B cell (primary cell): ENCODE measurements at regions not wholly inside any gene's neighbourhood (a gene's known extent, or its start where the extent isn't known, plus 50 kb on each side); places are given as distances from the start of the nearest gene placed in this dataset.
"Not testable (repeated sequence)": the region's sequence is repeated elsewhere in the genome, so short reads cannot be mapped to it uniquely, and the experiment has no call there.

Source experiments
- ATAC-seq: fragments of 200-7000 bp; cut with Tn5 transposase; one replicate; pipeline ENCODE4 v1.10.0; 2021; ENCODE audit warnings: low read depth, mild to moderate bottlenecking, moderate number of reproducible peaks, moderate library complexity
- CTCF ChIA-PET: fragments of 350-600 bp; sonication (Branson Sonifier 250); formaldehyde crosslinking; loops from one replicate; lab custom pipeline; 2021; ENCODE audit warnings: antibody characterized with exemption, inconsistent platforms; lab: Charles Lee
- POLR2A ChIA-PET: fragments of 350-600 bp; sonication (Branson Sonifier 250); formaldehyde crosslinking; loops from one replicate; lab custom pipeline; 2021; ENCODE audit warnings: antibody characterized with exemption; lab: Charles Lee
- DNase-seq: peaks from one replicate; pipeline ENCODE4 v3.0.0; 2013
- H2AFZ ChIP-seq: 2 replicates; pipeline ENCODE4 v1.6.1; 2012; ENCODE audit warnings: mild to moderate bottlenecking, low read depth, low read length; ENCODE audit not compliant: insufficient read depth, poor library complexity, severe bottlenecking
- H3K27ac ChIP-seq, 2 donors: 1 replicate in 1 of 2; 2 replicates in 1 of 2; pipeline ENCODE4 v1.5.1; 2012 to 2013; ENCODE audit warnings: low read length in 2 of 2, mild to moderate bottlenecking in 2 of 2, moderate library complexity in 1 of 2
- H3K27me3 ChIP-seq, 4 experiments: fragments of 200-600 bp in 1 of 4; sonication (generic) in 1 of 4; replicated peaks in 1 of 4; 1 replicate in 2 of 4; 2 replicates in 2 of 4; pipeline versions ENCODE4 v1.6.1 to v1.7.0; 2013 to 2016; ENCODE audit warnings: low read length in 3 of 4, mild to moderate bottlenecking in 2 of 4, mixed read lengths in 1 of 4, moderate library complexity in 1 of 4; ENCODE audit not compliant: insufficient read depth in 4 of 4, control insufficient read depth in 3 of 4; ENCODE audit errors: control extremely low read depth in 1 of 4
- H3K36me3 ChIP-seq, 2 experiments: replicated peaks in 1 of 2; 1 replicate in 1 of 2; 2 replicates in 1 of 2; pipeline versions ENCODE4 v1.6.1 to v1.7.1; 2013; ENCODE audit warnings: low read length in 1 of 2; ENCODE audit not compliant: insufficient read depth in 2 of 2, control insufficient read depth in 1 of 2; ENCODE audit errors: control extremely low read depth in 1 of 2, extremely low read depth in 1 of 2
- H3K4me1 ChIP-seq, 2 donors: fragments of 200-600 bp in 1 of 2; sonication (generic) in 1 of 2; 1 replicate in 1 of 2; 2 replicates in 1 of 2; pipeline versions ENCODE4 v1.5.1 to v1.6.1; 2013 to 2017; ENCODE audit warnings: low read length in 2 of 2; ENCODE audit not compliant: control insufficient read depth in 2 of 2, insufficient read depth in 2 of 2
- H3K4me2 ChIP-seq: replicated peaks from 2 replicates; pipeline ENCODE3; 2012; ENCODE audit warnings: mild to moderate bottlenecking, low read depth, low read length; ENCODE audit not compliant: poor library complexity, severe bottlenecking
- H3K4me3 ChIP-seq, 5 experiments: fragments of 200-600 bp in 1 of 5; sonication (generic) in 1 of 5; 1 replicate in 3 of 5; 2 replicates in 2 of 5; pipeline versions ENCODE4 v1.5.1 to v1.7.0; 2011 to 2016; ENCODE audit warnings: low read length in 4 of 5, mild to moderate bottlenecking in 4 of 5, low read depth in 2 of 5, control low read depth in 1 of 5, moderate library complexity in 1 of 5; ENCODE audit not compliant: insufficient read depth in 1 of 5; ENCODE audit errors: control extremely low read depth in 1 of 5, extremely low read depth in 1 of 5
- H3K79me2 ChIP-seq: fragments of 200-600 bp; sonication (generic); one replicate; pipeline ENCODE4 v1.6.0; 2016; ENCODE audit warnings: low read length; ENCODE audit not compliant: control insufficient read depth, insufficient read depth
- H3K9ac ChIP-seq: fragments of 200-600 bp; sonication (generic); 2 replicates; pipeline ENCODE4 v1.6.1; 2017; ENCODE audit warnings: mild to moderate bottlenecking, low read length, moderate library complexity
- H3K9me3 ChIP-seq, 3 donors: one replicate each; pipeline versions ENCODE4 v1.6.1 to v1.7.1; 2013; ENCODE audit warnings: low read length in 2 of 3; ENCODE audit not compliant: control insufficient read depth in 2 of 3, insufficient read depth in 1 of 3; ENCODE audit errors: control extremely low read depth in 1 of 3
- H4K20me1 ChIP-seq: 2 replicates; pipeline ENCODE4 v1.6.0; 2012; ENCODE audit warnings: mild to moderate bottlenecking, low read length; ENCODE audit not compliant: insufficient read depth, control insufficient read depth, poor library complexity, severe bottlenecking
- H3K27ac Mint-ChIP-seq: one replicate; pipeline ENCODE4 v1.8.0; 2021; ENCODE audit warnings: mixed read lengths
- H3K27me3 Mint-ChIP-seq: one replicate; pipeline ENCODE4 v1.8.0; 2021; ENCODE audit warnings: mixed read lengths
- H3K4me1 Mint-ChIP-seq: one replicate; pipeline ENCODE4 v1.8.0; 2021; ENCODE audit warnings: mixed read lengths
- H3K4me3 Mint-ChIP-seq: one replicate; pipeline ENCODE4 v1.8.0; 2021; ENCODE audit warnings: mixed read lengths
- H3K9me3 Mint-ChIP-seq: one replicate; pipeline ENCODE4 v1.8.0; 2022; ENCODE audit warnings: mixed read lengths; ENCODE audit not compliant: insufficient read depth
- WGBS: methylation state at CpG from one replicate; pipeline ENCODE4 v1.1.5; 2013; ENCODE audit warnings: missing lambda C conversion rate; ENCODE audit not compliant: insufficient coverage; 5-methylcytosine and 5-hydroxymethylcytosine counted together
- intact Hi-C: fragments of 100-400 bp; cut with micrococcal nuclease; formaldehyde crosslinking; loops from one replicate; pipeline ENCODE4 v1.10.0; 2022

GRCh38 chr1:121076674-121077073 lies 107.5 kb downstream of the FAM72B start:
- WGBS, result no CpG with 5 or more reads among the region's 1 CpG
- intact Hi-C loops, result not testable (repeated sequence)

GRCh38 chr1:121079655-121080054 lies 104.5 kb downstream of the FAM72B start:
- H3K4me2 ChIP-seq, H3K9me3 Mint-ChIP-seq, intact Hi-C loops, H3K4me3 ChIP-seq, H3K9ac ChIP-seq, H4K20me1 ChIP-seq, ATAC-seq, H2AFZ ChIP-seq, H3K4me1 ChIP-seq, DNase-seq, H3K4me3 Mint-ChIP-seq, POLR2A ChIA-PET, CTCF ChIA-PET, H3K27ac Mint-ChIP-seq, H3K4me1 Mint-ChIP-seq, H3K9me3 ChIP-seq, H3K79me2 ChIP-seq, H3K36me3 ChIP-seq, H3K27me3 ChIP-seq, H3K27ac ChIP-seq: not testable (repeated sequence)
- H3K27me3 Mint-ChIP-seq, result peaks cover 15% of the 10 kb centered on the region

More at GRCh38 chr1:121076674-121077073, 107.5 kb downstream of the FAM72B start:
- H3K27me3 Mint-ChIP-seq, result peaks cover 13% of the 10 kb centered on the region
- H2AFZ ChIP-seq, H3K27ac ChIP-seq, H3K9me3 Mint-ChIP-seq, POLR2A ChIA-PET, H3K4me3 Mint-ChIP-seq, H3K36me3 ChIP-seq, H3K4me3 ChIP-seq, H3K27ac Mint-ChIP-seq, H4K20me1 ChIP-seq, CTCF ChIA-PET, H3K9ac ChIP-seq, DNase-seq, H3K27me3 ChIP-seq, H3K79me2 ChIP-seq, H3K4me1 Mint-ChIP-seq, H3K4me2 ChIP-seq, H3K4me1 ChIP-seq, H3K9me3 ChIP-seq, ATAC-seq: not testable (repeated sequence)

- intact Hi-C loops, H3K27ac Mint-ChIP-seq, POLR2A ChIA-PET, ATAC-seq, H3K9me3 ChIP-seq, H3K4me1 ChIP-seq, DNase-seq, H3K27ac ChIP-seq, H3K4me3 ChIP-seq, H3K9me3 Mint-ChIP-seq, H3K36me3 ChIP-seq, H3K9ac ChIP-seq, H3K4me2 ChIP-seq, CTCF ChIA-PET, H3K4me1 Mint-ChIP-seq, H2AFZ ChIP-seq, H3K79me2 ChIP-seq, H4K20me1 ChIP-seq, H3K4me3 Mint-ChIP-seq, H3K27me3 ChIP-seq: not testable (repeated sequence)
- no CpG with 5 or more reads among the region's 11 CpGs for WGBS
- peaks cover 19% of the 10 kb centered on the region for H3K27me3 Mint-ChIP-seq
These were observed 103.8 kb downstream of the FAM72B start for GRCh38 chr1:121080197-121080903.

- H3K79me2 ChIP-seq, ATAC-seq, CTCF ChIA-PET, H3K27me3 ChIP-seq, H3K4me1 ChIP-seq, H3K4me1 Mint-ChIP-seq, H3K9me3 ChIP-seq, H3K4me2 ChIP-seq, DNase-seq, H3K9me3 Mint-ChIP-seq, POLR2A ChIA-PET, H3K4me3 ChIP-seq, H3K27ac Mint-ChIP-seq, H3K9ac ChIP-seq, H4K20me1 ChIP-seq, intact Hi-C loops, H2AFZ ChIP-seq, H3K36me3 ChIP-seq, H3K4me3 Mint-ChIP-seq, H3K27ac ChIP-seq: not testable (repeated sequence)
- no CpG with 5 or more reads among the region's 8 CpGs for WGBS
- peaks cover 19% of the 10 kb centered on the region for H3K27me3 Mint-ChIP-seq
These were observed 103.3 kb downstream of the FAM72B start for GRCh38 chr1:121080904-121081264.
